SK-N-SH (cell line): ENCODE measurements at regions not wholly inside any gene's neighbourhood (a gene's known extent, or its start where the extent isn't known, plus 50 kb on each side); places are given as distances from the start of the nearest gene placed in this dataset.

Experiments
- RAD21 ChIP-seq: IDR thresholded peaks from 2 replicates; pipeline ENCODE4 v1.6.1; 2012; ENCODE audit warnings: mild to moderate bottlenecking, low read length
- TF ChIP-seq, protein P1 (sequence below): fragments of 200-600 bp; sonication (generic); IDR thresholded peaks from 2 replicates; pipeline ENCODE4 v1.6.1; 2017; ENCODE audit warnings: antibody characterized with exemption, mild to moderate bottlenecking, moderate library complexity
- TF ChIP-seq, protein P2 (sequence below): IDR thresholded peaks from 2 replicates; pipeline ENCODE4 v1.4.0; 2012; ENCODE audit warnings: low read depth
- TF ChIP-seq, protein P3 (sequence below): IDR thresholded peaks from 2 replicates; pipeline ENCODE4 v1.6.1; 2012; ENCODE audit warnings: mild to moderate bottlenecking, low read depth, low read length, moderate library complexity

DNA sequence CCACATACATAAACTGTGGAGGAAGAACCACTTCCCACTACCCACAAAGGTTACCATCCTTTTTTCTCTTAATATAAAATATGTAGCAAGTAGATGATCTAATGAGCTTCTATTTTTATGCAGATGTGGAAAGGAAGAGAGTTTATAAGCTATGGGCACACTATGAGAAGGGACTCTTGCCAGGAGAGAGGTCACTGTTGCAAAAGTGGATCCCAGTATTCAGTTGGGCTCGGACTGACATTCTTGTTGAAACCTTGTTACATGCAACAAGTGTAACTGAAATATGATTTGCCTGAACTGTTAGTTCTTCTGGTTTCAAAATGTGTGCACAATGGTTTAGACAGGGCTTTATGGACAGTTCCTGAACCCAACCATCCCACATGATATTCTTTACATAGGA is 397.4 kb upstream of the PKN2 start:
- TF ChIP-seq, protein P1, sequence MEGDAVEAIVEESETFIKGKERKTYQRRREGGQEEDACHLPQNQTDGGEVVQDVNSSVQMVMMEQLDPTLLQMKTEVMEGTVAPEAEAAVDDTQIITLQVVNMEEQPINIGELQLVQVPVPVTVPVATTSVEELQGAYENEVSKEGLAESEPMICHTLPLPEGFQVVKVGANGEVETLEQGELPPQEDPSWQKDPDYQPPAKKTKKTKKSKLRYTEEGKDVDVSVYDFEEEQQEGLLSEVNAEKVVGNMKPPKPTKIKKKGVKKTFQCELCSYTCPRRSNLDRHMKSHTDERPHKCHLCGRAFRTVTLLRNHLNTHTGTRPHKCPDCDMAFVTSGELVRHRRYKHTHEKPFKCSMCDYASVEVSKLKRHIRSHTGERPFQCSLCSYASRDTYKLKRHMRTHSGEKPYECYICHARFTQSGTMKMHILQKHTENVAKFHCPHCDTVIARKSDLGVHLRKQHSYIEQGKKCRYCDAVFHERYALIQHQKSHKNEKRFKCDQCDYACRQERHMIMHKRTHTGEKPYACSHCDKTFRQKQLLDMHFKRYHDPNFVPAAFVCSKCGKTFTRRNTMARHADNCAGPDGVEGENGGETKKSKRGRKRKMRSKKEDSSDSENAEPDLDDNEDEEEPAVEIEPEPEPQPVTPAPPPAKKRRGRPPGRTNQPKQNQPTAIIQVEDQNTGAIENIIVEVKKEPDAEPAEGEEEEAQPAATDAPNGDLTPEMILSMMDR, result no peak
- TF ChIP-seq RAD21, result no peak
- TF ChIP-seq, protein P2, sequence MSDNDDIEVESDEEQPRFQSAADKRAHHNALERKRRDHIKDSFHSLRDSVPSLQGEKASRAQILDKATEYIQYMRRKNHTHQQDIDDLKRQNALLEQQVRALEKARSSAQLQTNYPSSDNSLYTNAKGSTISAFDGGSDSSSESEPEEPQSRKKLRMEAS, result no peak
- TF ChIP-seq, protein P3, sequence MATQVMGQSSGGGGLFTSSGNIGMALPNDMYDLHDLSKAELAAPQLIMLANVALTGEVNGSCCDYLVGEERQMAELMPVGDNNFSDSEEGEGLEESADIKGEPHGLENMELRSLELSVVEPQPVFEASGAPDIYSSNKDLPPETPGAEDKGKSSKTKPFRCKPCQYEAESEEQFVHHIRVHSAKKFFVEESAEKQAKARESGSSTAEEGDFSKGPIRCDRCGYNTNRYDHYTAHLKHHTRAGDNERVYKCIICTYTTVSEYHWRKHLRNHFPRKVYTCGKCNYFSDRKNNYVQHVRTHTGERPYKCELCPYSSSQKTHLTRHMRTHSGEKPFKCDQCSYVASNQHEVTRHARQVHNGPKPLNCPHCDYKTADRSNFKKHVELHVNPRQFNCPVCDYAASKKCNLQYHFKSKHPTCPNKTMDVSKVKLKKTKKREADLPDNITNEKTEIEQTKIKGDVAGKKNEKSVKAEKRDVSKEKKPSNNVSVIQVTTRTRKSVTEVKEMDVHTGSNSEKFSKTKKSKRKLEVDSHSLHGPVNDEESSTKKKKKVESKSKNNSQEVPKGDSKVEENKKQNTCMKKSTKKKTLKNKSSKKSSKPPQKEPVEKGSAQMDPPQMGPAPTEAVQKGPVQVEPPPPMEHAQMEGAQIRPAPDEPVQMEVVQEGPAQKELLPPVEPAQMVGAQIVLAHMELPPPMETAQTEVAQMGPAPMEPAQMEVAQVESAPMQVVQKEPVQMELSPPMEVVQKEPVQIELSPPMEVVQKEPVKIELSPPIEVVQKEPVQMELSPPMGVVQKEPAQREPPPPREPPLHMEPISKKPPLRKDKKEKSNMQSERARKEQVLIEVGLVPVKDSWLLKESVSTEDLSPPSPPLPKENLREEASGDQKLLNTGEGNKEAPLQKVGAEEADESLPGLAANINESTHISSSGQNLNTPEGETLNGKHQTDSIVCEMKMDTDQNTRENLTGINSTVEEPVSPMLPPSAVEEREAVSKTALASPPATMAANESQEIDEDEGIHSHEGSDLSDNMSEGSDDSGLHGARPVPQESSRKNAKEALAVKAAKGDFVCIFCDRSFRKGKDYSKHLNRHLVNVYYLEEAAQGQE, result no peak
